Natural killer cell treated with Interleukin-12 subunit alpha and Interleukin-12 subunit beta and Interleukin-15 and Interleukin-18, amount 100 ng/mL, for 72 hours (primary cell): ENCODE measurements at regions not wholly inside any gene's neighbourhood (a gene's known extent, or its start where the extent isn't known, plus 50 kb on each side); places are given as distances from the start of the nearest gene placed in this dataset.

Source experiments
- ATAC-seq, 2 donors: fragments of 150-1000 bp; cut with Tn5 transposase in 1 of 2; sonication (Bioruptor Pico), chemical (Tn5 transposase) in 1 of 2; 2 replicates each; pipeline ENCODE4 v1.10.0; 2021
- DNase-seq: peaks from one replicate; pipeline ENCODE4 v3.0.0; 2022; ENCODE audit warnings: low spot score
- H3K27ac Mint-ChIP-seq, 2 donors: 1 replicate in 1 of 2; 2 replicates in 1 of 2; pipeline ENCODE4 v1.8.0; 2022; ENCODE audit warnings: mixed read lengths in 2 of 2, mild to moderate bottlenecking in 1 of 2, moderate library complexity in 1 of 2
- H3K27me3 Mint-ChIP-seq, 2 donors: 1 replicate in 1 of 2; 2 replicates in 1 of 2; pipeline ENCODE4 v1.8.0; 2022; ENCODE audit warnings: mixed read lengths in 2 of 2
- H3K36me3 Mint-ChIP-seq: one replicate; pipeline ENCODE4 v1.8.0; 2022; ENCODE audit warnings: mixed read lengths
- H3K4me1 Mint-ChIP-seq, 2 donors: 1 replicate in 1 of 2; 2 replicates in 1 of 2; pipeline ENCODE4 v1.8.0; 2022; ENCODE audit warnings: low read depth in 2 of 2, mixed read lengths in 2 of 2, mild to moderate bottlenecking in 1 of 2
- H3K4me3 Mint-ChIP-seq: one replicate; pipeline ENCODE4 v1.8.0; 2022; ENCODE audit warnings: mixed read lengths
- H3K9me3 Mint-ChIP-seq: 2 replicates; pipeline ENCODE4 v1.8.0; 2022; ENCODE audit warnings: mixed read lengths

- ATAC-seq, result no peak
- Mint-ChIP-seq H3K27me3 (peaks cover 11 to 18% of the 10 kb centered on the region in 2 donors), H3K4me3 (no peak overlapping the region), H3K36me3 (no peaks in the 10 kb centered on the region), H3K9me3 (no peaks in the 10 kb centered on the region), H3K27ac (no peak overlapping the region), H3K4me1 (no peaks in the 10 kb centered on the region)
- no peak for DNase-seq
Observed at GRCh38 chr6:40733770-40734396, 146.7 kb upstream of the LRFN2 start.

DNA sequence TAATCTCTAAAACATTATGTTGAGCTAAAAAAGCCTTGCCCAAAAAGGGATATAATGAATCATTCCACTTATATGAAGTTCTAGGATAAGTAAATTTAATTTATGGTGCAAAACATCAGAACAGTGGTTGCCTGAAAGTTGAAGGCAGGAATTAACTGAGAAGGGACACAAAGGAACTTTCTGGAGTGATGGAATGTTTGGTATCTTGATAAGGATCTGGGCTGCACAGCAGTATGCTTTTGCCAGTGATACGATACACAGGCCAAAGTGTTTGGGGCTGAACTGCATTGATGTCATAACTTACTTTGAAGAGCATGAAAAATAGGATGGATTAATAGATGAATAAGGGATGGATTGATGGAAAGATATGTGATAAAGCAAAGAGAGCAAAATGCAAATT is 146.1 kb upstream of the LRFN2 start:
- no peak for DNase-seq
- Mint-ChIP-seq H3K27ac (no peak overlapping the region), H3K27me3 (peaks cover 7 to 15% of the 10 kb centered on the region in 2 donors), H3K4me3 (no peak overlapping the region), H3K9me3 (no peaks in the 10 kb centered on the region), H3K36me3 (no peaks in the 10 kb centered on the region), H3K4me1 (no peaks in the 10 kb centered on the region)
- ATAC-seq, result no peak

- Mint-ChIP-seq H3K4me3 (no peak overlapping the region), H3K4me1 (no peaks in the 10 kb centered on the region), H3K27ac (no peak overlapping the region), H3K36me3 (no peaks in the 10 kb centered on the region), H3K9me3 (no peaks in the 10 kb centered on the region), H3K27me3 (peaks cover 6 to 13% of the 10 kb centered on the region in 2 donors)
- DNase-seq (no peak), ATAC-seq (no peak)
Observed at GRCh38 chr6:40732878-40733277, 145.7 kb upstream of the LRFN2 start.

- DNase-seq (no peak), ATAC-seq (no peak)
- peaks cover 0 to 2% of the 10 kb centered on the region in 2 donors for H3K27me3 Mint-ChIP-seq
- no peaks in the 10 kb centered on the region for H3K4me1 Mint-ChIP-seq
- no peaks in the 10 kb centered on the region for H3K9me3 Mint-ChIP-seq
- H3K4me3 Mint-ChIP-seq, result no peak overlapping the region
- no peak overlapping the region for H3K27ac Mint-ChIP-seq
- H3K36me3 Mint-ChIP-seq, result no peaks in the 10 kb centered on the region
Observed at GRCh38 chr6:40728643-40729042, 141.5 kb upstream of the LRFN2 start.

DNA sequence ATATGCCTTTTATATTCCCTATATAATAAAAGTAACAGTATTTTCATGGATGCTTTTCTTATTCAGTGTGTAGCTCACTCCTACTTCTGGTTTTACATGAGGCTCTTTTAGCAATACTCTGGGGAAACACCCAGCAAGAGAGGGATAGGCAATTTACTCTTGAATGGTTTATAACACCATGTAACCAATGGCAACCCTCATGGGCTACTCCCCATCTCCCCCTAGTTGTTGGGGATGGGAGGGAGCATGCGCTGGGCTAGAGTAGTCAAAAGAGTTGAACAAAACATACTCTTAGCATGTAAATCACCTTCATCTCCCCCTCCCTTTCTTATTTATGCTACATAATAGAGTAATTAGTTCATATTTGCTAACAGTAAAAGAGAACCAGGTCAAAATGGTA is 140.1 kb upstream of the LRFN2 start:
- no peaks in the 10 kb centered on the region for H3K4me1 Mint-ChIP-seq
- no peaks in the 10 kb centered on the region for H3K27me3 Mint-ChIP-seq
- H3K4me3 Mint-ChIP-seq, result no peak overlapping the region
- no peak overlapping the region for H3K27ac Mint-ChIP-seq
- no peak for DNase-seq
- ATAC-seq, result no peak
- no peaks in the 10 kb centered on the region for H3K36me3 Mint-ChIP-seq
- no peaks in the 10 kb centered on the region for H3K9me3 Mint-ChIP-seq

DNA sequence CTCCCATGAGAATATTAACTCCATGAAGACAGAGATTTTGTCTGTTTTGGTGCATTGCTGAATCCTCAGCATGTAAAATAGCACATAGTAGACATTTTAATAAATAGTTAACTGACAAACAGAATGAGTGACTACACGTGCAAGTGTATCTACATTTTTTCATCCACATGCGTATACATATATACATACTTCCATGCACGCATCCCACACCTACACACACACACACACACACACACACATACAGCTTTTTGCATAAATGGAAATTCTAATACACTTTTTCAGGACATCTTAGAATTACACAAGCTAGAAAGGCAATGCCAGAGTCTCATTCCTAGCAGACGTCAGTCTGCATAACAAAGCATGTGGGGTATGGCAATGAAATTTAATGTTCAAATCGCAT is 139.7 kb upstream of the LRFN2 start:
- no peaks in the 10 kb centered on the region for H3K4me1 Mint-ChIP-seq
- H3K4me3 Mint-ChIP-seq, result no peak overlapping the region
- DNase-seq, result no peak
- H3K27me3 Mint-ChIP-seq, result no peaks in the 10 kb centered on the region
- H3K36me3 Mint-ChIP-seq, result no peaks in the 10 kb centered on the region
- H3K9me3 Mint-ChIP-seq, result no peaks in the 10 kb centered on the region
- no peak for ATAC-seq
- no peak overlapping the region for H3K27ac Mint-ChIP-seq

GRCh38 chr6:40725390-40725789 is 138.2 kb upstream of the LRFN2 start:
- DNase-seq, result no peak
- no peak for ATAC-seq
- H3K36me3 Mint-ChIP-seq, result no peaks in the 10 kb centered on the region
- H3K4me1 Mint-ChIP-seq, result no peaks in the 10 kb centered on the region
- H3K27ac Mint-ChIP-seq, result no peak overlapping the region
- H3K9me3 Mint-ChIP-seq, result no peaks in the 10 kb centered on the region
- H3K4me3 Mint-ChIP-seq, result no peak overlapping the region
- H3K27me3 Mint-ChIP-seq, result no peaks in the 10 kb centered on the region

DNA sequence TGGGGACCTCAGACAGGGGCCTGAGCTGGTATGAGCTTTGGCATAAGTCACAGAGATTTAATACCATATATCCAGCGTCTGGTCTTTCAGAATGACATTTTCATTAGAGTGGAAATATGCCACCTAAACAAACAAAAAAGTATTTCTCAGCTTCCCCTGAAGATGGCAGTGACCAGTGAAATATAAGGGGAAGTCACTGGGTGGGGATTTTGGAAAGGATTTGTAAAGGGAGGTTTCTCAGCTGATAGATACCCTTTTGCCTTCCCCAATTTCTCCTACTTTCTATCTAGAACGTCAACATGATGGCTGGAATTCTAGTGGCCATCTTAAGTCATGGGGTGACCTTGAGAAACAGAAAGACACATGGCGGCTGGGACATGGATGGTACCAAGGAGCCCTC is 137.7 kb upstream of the LRFN2 start:
- Mint-ChIP-seq H3K4me1 (peaks cover under 1 to 3% of the 10 kb centered on the region in 2 donors), H3K9me3 (no peaks in the 10 kb centered on the region), H3K27ac (no peak overlapping the region), H3K36me3 (no peaks in the 10 kb centered on the region), H3K27me3 (no peaks in the 10 kb centered on the region), H3K4me3 (no peak overlapping the region)
- DNase-seq (no peak), ATAC-seq (no peak)

DNA sequence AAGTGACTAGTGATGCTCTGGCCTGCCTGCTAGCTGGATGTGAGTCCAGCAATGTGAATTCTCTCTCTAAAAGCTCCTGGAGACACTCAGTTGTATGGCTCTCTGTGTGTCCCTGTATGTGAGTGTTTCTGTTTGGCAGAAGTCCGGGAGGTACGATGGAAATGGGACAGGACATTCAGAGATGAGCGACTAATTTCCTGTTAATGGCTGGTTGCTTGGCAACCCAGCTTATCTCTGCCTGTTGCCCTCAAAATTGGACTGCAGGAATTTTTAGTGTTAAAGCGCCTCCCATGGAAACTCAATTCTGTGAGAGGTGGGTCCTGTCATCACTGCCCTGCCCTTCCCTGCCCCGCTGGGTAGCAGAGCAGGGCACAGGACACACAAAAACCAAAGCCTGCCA is 136.8 kb upstream of the LRFN2 start:
- Mint-ChIP-seq H3K27ac (no peak overlapping the region), H3K9me3 (no peaks in the 10 kb centered on the region), H3K4me1 (peaks cover 6 to 8% of the 10 kb centered on the region in 2 donors), H3K36me3 (no peaks in the 10 kb centered on the region), H3K27me3 (peaks cover 0 to 4% of the 10 kb centered on the region in 2 donors), H3K4me3 (no peak overlapping the region)
- DNase-seq, result no peak
- no peak for ATAC-seq

DNA sequence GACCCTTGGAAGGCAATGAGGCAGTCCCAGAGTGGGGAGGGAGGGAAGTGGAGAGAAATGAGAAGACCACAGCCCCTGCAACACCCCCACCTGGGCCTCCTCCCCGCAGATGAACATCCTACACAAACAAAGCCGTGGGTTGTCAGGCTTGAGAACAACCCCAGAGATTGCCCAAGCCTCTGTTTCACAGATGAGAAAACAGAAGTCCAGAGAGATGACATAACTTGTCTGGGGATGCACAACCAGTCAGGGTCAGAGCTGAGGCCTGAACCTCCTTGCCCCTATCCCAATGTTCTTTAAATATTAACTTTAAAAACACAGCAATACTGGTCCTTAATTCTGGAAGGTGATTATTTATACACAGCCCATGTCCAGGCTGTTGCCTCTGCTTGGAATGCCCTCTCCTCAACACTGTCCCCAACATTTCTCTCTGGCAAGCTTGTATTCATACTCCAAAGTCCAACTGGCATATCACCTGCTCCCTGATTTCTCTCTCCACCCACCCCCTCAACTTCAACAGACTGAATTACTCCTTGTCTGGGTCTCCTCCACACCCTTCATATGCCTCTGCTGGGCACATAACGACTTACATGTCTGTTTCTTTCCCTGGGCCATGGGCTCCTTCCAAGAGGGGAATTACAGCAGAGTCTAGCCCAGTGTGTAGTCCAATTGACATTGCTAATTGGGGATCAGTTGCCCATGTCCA is 135.5 kb upstream of the LRFN2 start:
- Mint-ChIP-seq H3K36me3 (no peaks in the 10 kb centered on the region), H3K9me3 (no peaks in the 10 kb centered on the region), H3K4me3 (no peak overlapping the region), H3K4me1 (peaks cover 6 to 8% of the 10 kb centered on the region in 2 donors), H3K27me3 (peaks cover 0 to 4% of the 10 kb centered on the region in 2 donors), H3K27ac (no peak overlapping the region)
- ATAC-seq, result no peak
- no peak for DNase-seq

GRCh38 chr6:40722091-40722490 is 134.9 kb upstream of the LRFN2 start:
- Mint-ChIP-seq H3K9me3 (no peaks in the 10 kb centered on the region), H3K4me3 (no peak overlapping the region), H3K27ac (no peak overlapping the region), H3K36me3 (no peaks in the 10 kb centered on the region), H3K27me3 (peaks cover 0 to 4% of the 10 kb centered on the region in 2 donors), H3K4me1 (peaks cover 6 to 8% of the 10 kb centered on the region in 2 donors)
- ATAC-seq (no peak), DNase-seq (no peak)

DNA sequence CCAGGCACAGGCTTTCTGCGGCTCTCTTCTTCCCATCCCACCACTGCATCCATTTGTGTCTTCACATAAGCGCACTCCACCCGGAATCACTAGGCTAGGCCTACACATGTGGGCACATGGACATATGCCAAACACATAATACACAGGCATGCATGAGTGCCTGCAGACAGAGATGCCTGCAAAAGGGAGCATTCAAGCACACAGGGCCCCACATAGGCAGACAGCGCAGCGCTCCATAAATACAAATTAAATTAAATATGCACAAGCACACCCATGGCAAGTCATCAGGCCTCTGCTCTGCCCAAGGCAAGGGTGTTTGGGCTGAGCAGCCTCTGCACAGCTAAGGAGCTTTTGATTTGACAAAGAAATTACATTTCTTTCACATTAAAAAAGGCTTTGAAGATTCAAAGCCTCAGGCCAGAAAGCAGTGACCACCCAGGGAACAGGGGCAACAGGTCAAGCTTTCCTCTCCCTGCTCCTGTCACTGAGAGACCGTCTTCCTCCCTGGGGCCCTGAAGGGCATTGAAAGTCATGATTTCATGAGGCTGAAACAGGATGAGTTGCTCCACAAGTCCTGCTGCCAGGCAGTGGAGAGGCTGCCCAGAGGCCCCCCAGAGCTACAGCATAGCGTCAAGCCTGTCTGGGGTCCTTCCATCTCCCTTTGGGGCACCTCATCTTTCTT is 134.2 kb upstream of the LRFN2 start:
- Mint-ChIP-seq H3K27ac (no peak overlapping the region), H3K9me3 (no peaks in the 10 kb centered on the region), H3K4me1 (peaks cover 6 to 8% of the 10 kb centered on the region in 2 donors), H3K36me3 (no peaks in the 10 kb centered on the region), H3K27me3 (peaks cover 0 to 4% of the 10 kb centered on the region in 2 donors), H3K4me3 (no peak overlapping the region)
- ATAC-seq (no peak), DNase-seq (no peak)

DNA sequence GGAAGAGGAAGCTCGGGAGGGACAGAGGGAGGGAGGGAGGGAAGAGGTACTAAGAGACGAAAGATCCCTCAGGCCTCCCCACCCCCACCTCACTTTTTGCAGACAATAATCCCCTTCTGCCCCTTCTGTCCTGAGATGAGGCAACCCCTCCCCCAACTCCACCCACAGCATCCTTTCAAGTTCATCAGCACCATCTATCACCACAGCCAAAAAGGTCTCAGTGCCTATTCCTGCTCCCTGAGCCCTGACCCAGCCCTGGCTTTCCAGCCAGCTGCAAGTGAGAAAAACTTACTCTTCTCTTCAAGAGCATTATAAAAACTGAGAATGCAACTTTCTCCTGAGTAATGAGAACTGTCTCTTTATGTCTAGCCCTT is 133.2 kb upstream of the LRFN2 start:
- peaks cover 6 to 8% of the 10 kb centered on the region in 2 donors for H3K4me1 Mint-ChIP-seq
- no peak for ATAC-seq

DNA sequence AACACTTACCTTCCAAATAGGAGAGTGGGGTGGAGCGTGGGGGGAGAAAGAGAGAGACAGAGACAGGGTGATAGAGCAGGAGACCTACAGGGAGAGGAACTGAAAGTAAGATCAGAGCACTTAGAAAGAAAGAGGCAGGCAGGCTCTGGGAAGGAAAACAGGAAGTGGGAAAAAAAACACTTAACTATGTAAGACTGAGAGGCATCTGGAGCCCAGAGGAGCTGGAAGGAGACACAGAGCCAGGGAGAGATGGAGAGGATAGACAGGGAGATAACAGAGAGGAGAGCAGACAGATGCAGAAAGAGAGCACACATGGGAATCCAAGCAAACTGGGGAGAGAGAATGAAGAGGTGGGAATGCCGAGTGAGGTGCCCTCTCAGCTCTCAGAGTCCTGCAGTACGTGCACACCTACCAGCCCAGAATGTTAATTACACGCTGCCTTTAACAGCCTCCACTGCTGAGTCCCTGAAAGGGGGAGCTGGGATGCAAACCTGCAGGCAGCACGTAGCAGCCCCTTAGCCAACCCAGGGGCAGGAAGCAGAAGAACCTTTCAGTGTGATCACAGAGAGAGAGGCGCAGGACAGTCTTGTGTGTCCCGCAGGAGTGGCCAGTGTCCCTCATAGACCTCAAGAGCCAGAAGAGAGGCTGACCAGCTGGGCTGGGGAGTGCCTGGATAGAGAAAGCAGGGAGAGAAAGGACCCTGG is 132.7 kb upstream of the LRFN2 start:
- Mint-ChIP-seq H3K4me3 (no peak overlapping the region), H3K27me3 (peaks cover 9 to 11% of the 10 kb centered on the region in 2 donors), H3K36me3 (no peaks in the 10 kb centered on the region), H3K4me1 (peaks cover 6 to 8% of the 10 kb centered on the region in 2 donors), H3K27ac (no peak overlapping the region), H3K9me3 (no peaks in the 10 kb centered on the region)
- DNase-seq (no peak), ATAC-seq (peak in 1 of 2 donors; percentile 12)

More for the DNA sequence above, 133.2 kb upstream of the LRFN2 start:
- Mint-ChIP-seq H3K4me3 (no peak overlapping the region), H3K9me3 (no peaks in the 10 kb centered on the region), H3K27me3 (peaks cover 6 to 9% of the 10 kb centered on the region in 2 donors), H3K36me3 (no peaks in the 10 kb centered on the region), H3K27ac (no peak overlapping the region)
- DNase-seq, result no peak
